ENCODE measurements at regions not wholly inside any gene's neighbourhood (a gene's known extent, or its start where the extent isn't known, plus 50 kb on each side); places are given as distances from the start of the nearest gene placed in this dataset.

GRCh38 chr3:111311126-111311525 lies 230.9 kb upstream of the CD96 start:
- TF ChIP-seq CTCF (IDR thresholded peaks at IDR 0.05; ENCODE audit: low read depth, low read length), result no peak
- no peak for TF ChIP-seq EZH2phosphoT487 (IDR thresholded peaks at IDR 0.05; ENCODE audit: low read depth)

Data from OCI-LY3 (cell line).